ENCODE measurements at regions not wholly inside any gene's neighbourhood (a gene's known extent, or its start where the extent isn't known, plus 50 kb on each side); places are given as distances from the start of the nearest gene placed in this dataset.

DNA sequence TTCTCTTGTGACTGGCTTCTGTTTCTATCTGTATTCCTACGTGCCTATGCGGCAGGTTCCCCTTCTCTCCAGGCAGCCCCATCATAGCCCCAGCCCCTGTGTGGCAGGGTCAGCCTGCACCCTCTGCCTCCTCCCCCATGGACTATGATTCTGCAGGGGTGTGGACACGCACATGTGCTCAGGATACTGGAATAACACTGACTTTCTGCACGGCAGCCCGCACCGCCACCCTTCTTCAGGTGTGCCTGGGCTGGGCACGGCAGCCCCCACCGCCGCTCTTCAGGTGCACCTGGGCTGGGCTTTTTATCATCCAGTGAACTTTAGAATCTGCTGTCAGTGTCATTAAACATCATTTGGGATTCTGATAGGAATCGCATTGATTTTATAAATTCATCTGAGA, 202.6 kb upstream of the PPP2R2D start:
- Mint-ChIP-seq H3K4me3 (ENCODE audit: low read depth, unreplicated experiment) (no peak overlapping the region), H3K27ac (ENCODE audit: unreplicated experiment) (no peak overlapping the region), H3K9me3 (ENCODE audit: low read depth, unreplicated experiment) (no peaks in the 10 kb centered on the region), H3K4me1 (ENCODE audit: low read depth, unreplicated experiment) (no peaks in the 10 kb centered on the region), H3K36me3 (ENCODE audit: insufficient read depth, unreplicated experiment) (no peaks in the 10 kb centered on the region), H3K27me3 (ENCODE audit: unreplicated experiment) (peaks cover 14% of the 10 kb centered on the region)
- CTCF ChIA-PET = no interaction called here
- TF ChIP-seq, protein P1, sequence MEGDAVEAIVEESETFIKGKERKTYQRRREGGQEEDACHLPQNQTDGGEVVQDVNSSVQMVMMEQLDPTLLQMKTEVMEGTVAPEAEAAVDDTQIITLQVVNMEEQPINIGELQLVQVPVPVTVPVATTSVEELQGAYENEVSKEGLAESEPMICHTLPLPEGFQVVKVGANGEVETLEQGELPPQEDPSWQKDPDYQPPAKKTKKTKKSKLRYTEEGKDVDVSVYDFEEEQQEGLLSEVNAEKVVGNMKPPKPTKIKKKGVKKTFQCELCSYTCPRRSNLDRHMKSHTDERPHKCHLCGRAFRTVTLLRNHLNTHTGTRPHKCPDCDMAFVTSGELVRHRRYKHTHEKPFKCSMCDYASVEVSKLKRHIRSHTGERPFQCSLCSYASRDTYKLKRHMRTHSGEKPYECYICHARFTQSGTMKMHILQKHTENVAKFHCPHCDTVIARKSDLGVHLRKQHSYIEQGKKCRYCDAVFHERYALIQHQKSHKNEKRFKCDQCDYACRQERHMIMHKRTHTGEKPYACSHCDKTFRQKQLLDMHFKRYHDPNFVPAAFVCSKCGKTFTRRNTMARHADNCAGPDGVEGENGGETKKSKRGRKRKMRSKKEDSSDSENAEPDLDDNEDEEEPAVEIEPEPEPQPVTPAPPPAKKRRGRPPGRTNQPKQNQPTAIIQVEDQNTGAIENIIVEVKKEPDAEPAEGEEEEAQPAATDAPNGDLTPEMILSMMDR (IDR thresholded peaks at IDR 0.05; ENCODE audit: unreplicated experiment) = no peak
- no TSS peak for BruUV-seq (replicated peaks)
- intact Hi-C loops (cut with micrococcal nuclease; ENCODE audit: unreplicated experiment) = no loop called here
- DNase-seq = no peak

- CTCF ChIA-PET = no interaction called here
- intact Hi-C loops (cut with micrococcal nuclease; ENCODE audit: unreplicated experiment) = no loop called here
- peaks cover 13% of the 10 kb centered on the region for H3K27me3 Mint-ChIP-seq (ENCODE audit: unreplicated experiment)
- H3K36me3 Mint-ChIP-seq (ENCODE audit: insufficient read depth, unreplicated experiment) = no peaks in the 10 kb centered on the region
- BruUV-seq (replicated peaks) = no TSS peak
- no peak for DNase-seq
- TF ChIP-seq, protein P1 (IDR thresholded peaks at IDR 0.05; ENCODE audit: unreplicated experiment) = no peak
- H3K9me3 Mint-ChIP-seq (ENCODE audit: low read depth, unreplicated experiment) = no peaks in the 10 kb centered on the region
- H3K4me3 Mint-ChIP-seq (ENCODE audit: low read depth, unreplicated experiment) = no peak overlapping the region
- no peaks in the 10 kb centered on the region for H3K4me1 Mint-ChIP-seq (ENCODE audit: low read depth, unreplicated experiment)
- H3K27ac Mint-ChIP-seq (ENCODE audit: unreplicated experiment) = no peak overlapping the region
Observed at GRCh38 chr10:131698986-131699385, 201.8 kb upstream of the PPP2R2D start.

DNA sequence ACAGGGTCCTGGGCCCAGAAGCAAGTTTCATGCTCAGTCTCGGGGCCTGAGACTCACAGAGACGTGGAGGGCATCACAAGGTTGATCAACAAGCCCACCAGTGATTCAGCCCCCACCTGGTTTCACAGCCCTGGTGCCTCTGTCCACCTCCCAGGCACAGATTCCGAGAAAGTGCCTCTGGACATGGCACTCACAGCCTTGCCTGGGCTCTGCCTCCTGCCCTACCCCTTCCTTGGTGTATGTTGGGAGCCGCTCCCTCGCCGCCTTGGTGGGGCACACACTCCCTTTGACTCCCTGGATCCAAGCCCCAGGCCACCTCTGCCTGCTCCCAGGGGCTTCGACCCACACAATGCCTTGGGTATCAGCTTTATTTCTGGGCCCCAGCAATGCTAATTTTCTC, 200.8 kb upstream of the PPP2R2D start:
- Mint-ChIP-seq H3K4me3 (ENCODE audit: low read depth, unreplicated experiment) (no peak overlapping the region), H3K4me1 (ENCODE audit: low read depth, unreplicated experiment) (no peaks in the 10 kb centered on the region), H3K27me3 (ENCODE audit: unreplicated experiment) (peaks cover 13% of the 10 kb centered on the region), H3K27ac (ENCODE audit: unreplicated experiment) (no peak overlapping the region), H3K36me3 (ENCODE audit: insufficient read depth, unreplicated experiment) (no peaks in the 10 kb centered on the region), H3K9me3 (ENCODE audit: low read depth, unreplicated experiment) (no peaks in the 10 kb centered on the region)
- intact Hi-C loops (cut with micrococcal nuclease; ENCODE audit: unreplicated experiment) = no loop called here
- BruUV-seq (replicated peaks) = no TSS peak
- DNase-seq = no peak
- CTCF ChIA-PET = no interaction called here
- TF ChIP-seq, protein P1 (IDR thresholded peaks at IDR 0.05; ENCODE audit: unreplicated experiment) = no peak

DNA sequence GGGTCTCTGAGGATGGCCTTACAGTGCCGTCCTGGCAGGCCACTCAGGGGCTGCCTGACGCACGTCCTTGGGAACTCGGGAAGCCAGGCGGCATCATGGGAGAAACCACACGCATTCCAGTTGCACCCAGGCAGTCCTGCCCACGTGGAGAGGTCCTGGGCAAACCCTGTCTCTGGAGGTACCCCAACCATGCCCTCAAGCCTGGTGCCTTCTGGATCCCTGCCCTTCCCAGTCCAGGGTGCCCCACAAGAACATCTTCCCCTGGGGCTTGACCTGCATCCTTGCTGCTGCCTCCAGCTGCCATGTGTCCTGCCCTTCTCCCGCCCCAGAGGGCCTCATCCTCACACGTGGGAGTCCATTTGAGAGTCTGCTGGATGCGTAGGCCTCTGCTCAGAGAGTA, 200.3 kb upstream of the PPP2R2D start:
- no peak overlapping the region for H3K4me3 Mint-ChIP-seq (ENCODE audit: low read depth, unreplicated experiment)
- H3K4me1 Mint-ChIP-seq (ENCODE audit: low read depth, unreplicated experiment) = no peaks in the 10 kb centered on the region
- no TSS peak for BruUV-seq (replicated peaks)
- H3K27me3 Mint-ChIP-seq (ENCODE audit: unreplicated experiment) = peaks cover 13% of the 10 kb centered on the region
- TF ChIP-seq, protein P1 (IDR thresholded peaks at IDR 0.05; ENCODE audit: unreplicated experiment) = no peak
- intact Hi-C loops (cut with micrococcal nuclease; ENCODE audit: unreplicated experiment) = no loop called here
- no peak for DNase-seq
- H3K9me3 Mint-ChIP-seq (ENCODE audit: low read depth, unreplicated experiment) = no peaks in the 10 kb centered on the region
- no peaks in the 10 kb centered on the region for H3K36me3 Mint-ChIP-seq (ENCODE audit: insufficient read depth, unreplicated experiment)
- H3K27ac Mint-ChIP-seq (ENCODE audit: unreplicated experiment) = no peak overlapping the region
- CTCF ChIA-PET = no interaction called here

Measured in Calu3 (cell line).